HuH-7.5 (cell line): ENCODE measurements at regions not wholly inside any gene's neighbourhood (a gene's known extent, or its start where the extent isn't known, plus 50 kb on each side); places are given as distances from the start of the nearest gene placed in this dataset.

Experiments used
- DNase-seq: peaks from one replicate; pipeline ENCODE4 v3.0.0; 2011; ENCODE audit warnings: low spot score

GRCh38 chr13:106173346-106173745, 362.1 kb downstream of the EFNB2 start:
- DNase-seq: no peak

- DNase-seq: no peak
Measured at GRCh38 chr13:106172176-106172905, 363.1 kb downstream of the EFNB2 start.

DNA sequence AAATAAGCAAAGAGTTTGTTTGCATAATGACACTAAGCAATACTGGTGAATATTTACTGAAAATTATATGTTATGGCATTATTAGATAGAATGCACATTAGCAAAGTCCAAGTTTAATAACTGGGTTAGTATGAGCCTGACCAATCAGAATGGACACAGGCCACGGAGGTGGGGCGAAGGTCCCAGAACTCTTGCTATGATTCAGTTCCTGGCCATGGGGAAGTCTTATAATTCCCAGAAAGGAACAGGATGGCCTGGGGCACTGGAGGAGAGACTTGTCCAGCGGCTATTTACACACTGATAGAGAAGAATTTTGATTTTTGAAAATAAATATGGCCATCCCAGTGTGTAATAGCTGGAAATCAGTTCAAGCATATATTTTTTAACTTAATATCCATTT, 372.0 kb downstream of the EFNB2 start:
- no peak for DNase-seq

- DNase-seq: no peak
Measured at GRCh38 chr13:106161146-106161545, 374.3 kb downstream of the EFNB2 start.

DNA sequence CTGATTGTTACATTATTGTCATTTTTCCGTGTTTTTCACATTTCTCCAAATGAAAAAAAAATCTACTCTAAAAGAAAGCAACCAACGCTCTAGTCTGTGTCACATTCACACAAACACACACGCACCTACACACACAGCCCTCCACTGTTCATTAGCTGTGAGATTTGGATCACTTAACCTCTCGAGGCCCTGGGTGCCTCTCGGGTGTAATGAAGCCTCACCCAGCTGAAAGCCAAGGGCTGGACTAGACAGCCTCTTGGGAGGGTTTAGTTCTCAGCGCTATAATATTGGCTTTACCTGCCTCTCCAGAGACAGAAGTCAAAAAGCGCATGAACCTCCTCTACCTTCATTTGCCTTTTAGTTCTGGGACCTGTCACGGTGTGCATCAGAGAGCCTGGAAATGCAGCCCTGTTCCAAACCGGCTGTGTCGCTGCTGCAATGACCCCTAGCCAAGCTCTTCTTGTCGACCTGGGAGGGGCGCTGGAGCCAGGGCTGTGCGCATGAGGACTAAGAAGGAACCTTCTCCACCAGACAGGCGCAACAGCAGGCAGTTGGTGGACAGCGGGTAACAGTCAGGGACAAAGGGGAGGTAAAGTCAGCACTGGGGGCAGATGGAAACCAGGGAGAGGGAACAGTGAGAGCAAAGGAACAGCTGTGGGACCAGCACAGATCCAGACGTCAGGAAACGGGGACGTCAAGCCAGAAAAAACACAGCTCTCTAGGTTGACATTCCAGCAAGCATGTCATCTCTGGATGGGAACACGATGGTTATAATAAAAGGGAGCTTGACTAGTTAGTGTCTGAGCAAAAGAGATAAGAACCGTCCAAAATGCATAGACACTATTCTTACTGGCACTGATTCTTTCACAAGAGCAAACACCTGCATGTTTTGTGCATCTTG, 375.9 kb downstream of the EFNB2 start:
- no peak for DNase-seq

DNA sequence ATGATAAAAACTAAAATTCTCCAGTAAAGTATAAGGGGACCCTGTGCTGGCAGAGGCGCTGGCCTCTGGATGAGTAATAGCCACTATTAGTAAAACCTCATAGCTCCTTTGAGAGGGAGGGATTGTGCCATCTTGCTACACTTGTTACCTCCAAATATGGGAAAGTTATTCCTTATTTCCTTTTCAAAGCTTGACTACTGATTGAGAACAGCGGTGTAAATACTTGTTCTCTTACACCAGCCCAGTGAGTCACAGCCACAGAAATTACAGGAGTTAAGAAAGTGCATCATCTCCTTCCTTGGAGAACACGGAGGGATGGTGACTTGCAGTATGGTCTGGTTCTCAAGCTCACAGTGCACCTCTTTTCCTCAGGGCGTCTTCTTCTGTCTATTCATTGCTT, 379.0 kb downstream of the EFNB2 start:
- DNase-seq: no peak

DNA sequence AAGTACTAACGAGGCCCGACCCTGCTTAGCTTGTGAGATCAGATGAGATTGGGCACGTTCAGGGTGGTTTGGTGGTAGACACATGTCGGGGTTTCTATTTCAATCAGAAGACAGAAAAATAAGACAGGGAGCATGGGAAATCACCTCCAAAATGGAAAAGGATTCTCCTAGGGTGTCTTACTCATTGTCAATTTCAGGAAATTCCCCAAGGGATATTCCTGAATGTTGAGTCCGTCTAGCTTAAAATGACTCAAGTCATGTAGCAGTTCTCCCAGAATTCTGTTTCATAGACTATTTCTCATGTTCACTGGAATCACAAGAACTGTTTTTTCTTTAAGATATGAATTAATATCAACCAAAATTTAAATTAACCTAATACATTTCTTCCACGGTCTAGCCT, 380.1 kb downstream of the EFNB2 start:
- DNase-seq: no peak

GRCh38 chr13:106153876-106154275, 381.6 kb downstream of the EFNB2 start:
- DNase-seq: no peak

GRCh38 chr13:106153041-106153440, 382.4 kb downstream of the EFNB2 start:
- DNase-seq: no peak

- no peak for DNase-seq
Measured at GRCh38 chr13:106152047-106152446, 383.4 kb downstream of the EFNB2 start.

DNA sequence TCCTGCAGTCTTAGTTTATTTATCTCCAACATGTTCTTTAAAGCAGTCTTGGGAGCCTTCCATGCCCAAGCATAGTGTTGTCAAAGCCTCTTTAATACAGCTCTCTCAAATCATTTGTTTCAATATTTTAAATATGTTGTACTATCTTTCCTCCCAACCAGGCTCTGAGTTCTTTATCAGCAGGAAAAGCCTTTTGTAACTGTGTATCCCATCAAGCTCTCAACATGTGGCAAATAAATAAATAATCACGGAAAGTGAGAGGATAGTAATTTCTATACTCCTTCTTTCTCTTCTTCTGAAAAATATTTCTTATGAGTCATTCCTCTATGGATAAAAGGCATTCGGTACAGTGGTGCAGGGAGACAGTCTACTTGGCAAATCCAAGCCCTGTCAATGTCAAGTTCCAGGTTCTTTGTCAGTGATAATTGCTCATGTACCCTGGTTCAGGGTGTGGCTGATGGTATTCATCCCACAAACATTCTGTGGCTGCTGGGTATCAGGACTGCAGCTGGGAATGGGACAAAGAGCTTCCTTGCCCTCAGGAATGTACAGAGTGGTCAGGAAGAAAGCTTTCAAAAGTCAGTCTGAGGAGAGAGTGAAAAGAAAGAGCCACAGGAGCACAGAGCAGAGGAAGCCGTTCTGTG, 384.3 kb downstream of the EFNB2 start:
- DNase-seq: no peak

DNA sequence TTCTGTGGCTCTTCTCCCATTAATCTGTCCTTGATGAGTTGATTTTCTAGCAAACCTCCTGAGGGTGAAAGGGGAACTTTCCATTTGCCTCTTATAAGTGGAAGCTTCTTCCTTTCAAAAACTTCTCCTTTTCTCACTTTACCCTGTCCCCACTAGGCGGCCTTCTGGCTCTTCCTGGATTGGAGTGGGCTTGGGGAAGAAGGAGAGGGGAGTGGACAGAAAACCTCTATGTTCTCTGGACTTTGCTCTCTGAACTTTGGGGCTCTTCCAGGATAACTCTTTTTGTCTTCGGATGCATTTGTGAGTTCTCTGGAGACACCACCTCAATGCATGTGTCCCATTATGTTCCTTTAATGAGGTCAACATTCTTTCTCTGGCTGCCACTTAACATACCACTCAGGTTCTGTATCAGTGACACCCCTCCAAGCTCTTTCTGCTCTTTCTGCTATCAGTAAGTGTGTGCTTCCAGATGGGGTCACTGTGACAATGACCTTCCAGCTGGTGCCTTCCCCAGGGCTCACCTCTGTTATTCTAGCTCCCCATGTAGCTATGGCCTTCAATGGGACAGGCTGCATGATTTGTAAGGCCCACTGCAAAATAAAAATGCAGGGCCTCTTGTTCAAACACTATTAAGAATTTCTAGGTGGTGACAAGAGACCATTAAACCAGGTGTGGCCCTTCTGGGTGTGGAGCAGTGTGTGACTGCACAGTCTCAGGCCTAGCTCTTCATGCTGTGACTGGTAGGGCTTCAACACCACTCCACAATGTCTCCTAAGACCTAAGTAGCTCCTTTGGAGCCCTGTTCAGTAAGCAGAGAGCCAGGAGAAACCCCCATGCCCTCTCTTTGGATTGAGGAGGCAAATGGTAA, 389.2 kb downstream of the EFNB2 start:
- DNase-seq: no peak

DNA sequence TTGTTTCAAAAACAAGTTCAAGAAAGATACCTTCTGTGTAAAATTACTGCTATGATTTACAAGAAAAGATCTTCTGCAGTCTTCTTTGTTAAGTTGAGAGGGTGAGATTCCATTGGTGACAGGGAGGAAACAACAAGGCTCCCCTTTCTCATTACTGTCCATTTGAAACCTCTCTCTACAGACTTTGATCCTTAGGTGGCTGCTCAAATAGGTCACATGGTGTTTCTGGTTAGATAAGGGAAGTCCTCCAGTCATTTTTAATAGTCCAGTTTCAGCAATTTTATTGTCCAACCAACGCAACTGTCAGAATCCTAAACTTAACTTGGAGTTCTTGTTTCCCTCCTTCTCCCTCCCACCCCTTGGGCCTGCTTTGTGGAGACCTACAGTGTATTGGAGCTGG, 390.4 kb downstream of the EFNB2 start:
- DNase-seq: no peak

DNA sequence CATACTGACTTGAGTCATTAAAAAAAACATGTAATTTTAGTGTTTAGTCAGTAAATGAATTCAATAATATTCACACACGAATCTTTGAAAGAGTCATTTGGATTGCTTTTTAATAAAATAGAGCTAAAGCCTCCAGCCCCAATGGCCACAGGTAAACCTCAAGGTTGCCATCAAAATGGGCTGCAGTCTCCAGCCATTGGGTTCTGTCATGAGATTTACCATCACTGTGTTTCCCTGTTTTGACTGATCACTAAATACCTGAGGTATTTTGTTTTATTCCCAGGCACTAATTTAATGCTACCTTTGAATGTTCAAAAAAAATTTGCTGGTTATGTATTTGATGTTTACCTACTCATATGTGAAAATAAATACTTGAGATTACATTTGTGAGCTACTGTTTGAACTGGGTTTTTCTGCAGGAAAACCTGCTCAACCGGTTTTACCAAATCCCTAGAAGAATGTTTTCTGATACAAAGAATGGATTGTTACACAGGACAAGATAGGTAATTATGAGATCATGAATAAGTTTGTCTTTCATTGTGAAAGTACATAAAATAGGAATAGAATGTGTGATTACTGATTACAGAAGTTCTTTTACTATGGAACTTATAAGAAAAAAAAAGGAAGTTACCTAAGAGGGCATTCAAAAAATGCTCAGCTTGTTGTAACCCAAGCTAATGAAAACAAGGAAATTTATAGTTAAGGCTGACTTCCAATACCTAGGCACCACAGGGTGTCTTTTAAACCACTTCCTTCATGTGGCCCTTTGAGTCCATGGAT, 391.3 kb downstream of the EFNB2 start:
- DNase-seq: no peak

- DNase-seq: no peak
Measured at GRCh38 chr13:106143392-106143791, 392.1 kb downstream of the EFNB2 start.

- no peak for DNase-seq
Measured at GRCh38 chr13:106140476-106140875, 395.0 kb downstream of the EFNB2 start.

DNA sequence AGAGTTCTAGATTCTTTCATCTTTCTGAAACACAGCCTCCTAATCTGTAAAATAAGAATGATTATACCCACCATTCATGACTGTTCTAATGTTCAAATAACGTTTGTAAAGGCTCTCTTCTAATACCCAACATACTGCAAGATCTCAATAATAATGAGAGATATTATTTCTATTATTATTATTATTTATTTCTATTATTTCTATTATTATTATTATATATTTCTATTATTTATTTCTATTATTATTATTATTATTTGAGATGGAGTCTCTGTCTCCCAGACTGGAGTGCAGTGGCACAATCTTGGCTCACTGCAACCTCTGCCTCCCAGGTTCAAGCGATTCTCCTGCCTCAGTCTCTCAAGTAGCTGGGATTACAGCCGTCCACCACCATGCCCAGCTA, 395.5 kb downstream of the EFNB2 start:
- DNase-seq: no peak

- no peak for DNase-seq
Measured at GRCh38 chr13:106139377-106139776, 396.1 kb downstream of the EFNB2 start.

DNA sequence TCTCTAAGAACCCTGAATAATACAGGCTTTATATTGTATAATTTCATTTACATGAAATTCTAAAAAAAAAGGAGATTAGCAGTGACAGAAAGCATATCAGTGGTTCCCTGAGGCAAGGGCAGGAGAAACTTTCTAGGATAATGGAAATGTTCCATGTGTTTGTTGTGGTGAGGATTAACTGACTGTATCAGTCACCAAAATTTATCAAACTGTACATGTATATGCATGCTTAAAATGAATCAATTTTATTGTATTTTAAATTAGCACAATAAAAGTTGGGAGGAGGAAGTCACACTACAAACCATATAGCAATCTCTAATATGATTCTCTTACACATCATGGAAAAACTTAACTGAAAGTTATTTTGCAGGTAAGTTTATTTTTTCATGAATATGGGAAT, 396.8 kb downstream of the EFNB2 start:
- DNase-seq: no peak

DNA sequence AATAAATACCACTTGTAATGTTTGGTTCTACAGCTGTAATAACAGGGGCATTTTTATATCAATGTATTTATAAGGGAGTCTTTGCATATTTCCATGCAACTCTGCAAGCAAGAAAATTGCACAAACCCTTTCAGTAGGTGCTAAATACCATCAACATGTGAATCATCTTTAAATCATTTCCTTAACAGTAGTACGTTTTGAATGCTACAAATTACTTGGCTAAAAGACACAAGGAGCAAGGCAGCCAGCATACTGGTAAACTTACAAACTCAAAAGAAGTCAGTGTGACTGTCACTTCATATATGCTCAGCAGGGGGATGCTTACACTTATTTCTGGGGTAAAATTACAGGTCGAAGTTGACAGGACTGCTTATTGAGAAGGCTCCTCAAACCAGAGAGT, 402.4 kb downstream of the EFNB2 start:
- no peak for DNase-seq

DNA sequence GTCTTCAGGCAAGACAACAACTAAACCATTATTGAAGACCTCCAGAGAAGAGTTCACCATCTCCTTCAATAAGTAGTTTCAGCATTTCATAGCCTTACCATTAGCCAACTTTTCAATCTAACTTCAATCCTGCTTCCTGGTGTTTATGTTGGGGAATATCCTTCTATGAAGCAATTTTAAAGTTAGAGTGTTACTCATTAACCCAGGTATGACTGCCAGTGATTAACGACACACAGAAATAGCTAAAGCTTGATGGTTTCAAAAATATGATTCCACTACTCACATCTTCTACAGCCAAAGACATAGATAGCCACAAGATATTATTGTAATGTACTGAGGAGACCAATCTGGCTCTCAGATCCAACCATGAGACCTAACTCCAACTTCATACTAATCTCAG, 403.2 kb downstream of the EFNB2 start:
- DNase-seq: no peak
